ENCODE measurements at regions not wholly inside any gene's neighbourhood (a gene's known extent, or its start where the extent isn't known, plus 50 kb on each side); places are given as distances from the start of the nearest gene placed in this dataset.

GRCh38 chr16:6153901-6154300 lies 1056.3 kb upstream of the EEF2KMT start:
- peak; percentile 35 for DNase-seq (ENCODE audit: low read depth)
- H3K4me3 ChIP-seq (ENCODE audit: low read depth, low read length), result no peak overlapping the region
- TF ChIP-seq POLR2A (IDR thresholded peaks at IDR 0.05; ENCODE audit: extremely low read depth, insufficient read length) (no peak), CTCF (IDR thresholded peaks at IDR 0.05; ENCODE audit: low read depth, low read length) (no peak), MAX (IDR thresholded peaks at IDR 0.05; ENCODE audit: low read depth, low read length) (no peak), MYC (IDR thresholded peaks at IDR 0.05; ENCODE audit: low read depth, low read length) (no peak)

- no peak overlapping the region for H3K4me3 ChIP-seq (ENCODE audit: low read depth, low read length)
- no peak for TF ChIP-seq POLR2A (IDR thresholded peaks at IDR 0.05; ENCODE audit: extremely low read depth, insufficient read length)
- TF ChIP-seq CTCF (IDR thresholded peaks at IDR 0.05; ENCODE audit: low read depth, low read length), result no peak
- no peak for TF ChIP-seq MAX (IDR thresholded peaks at IDR 0.05; ENCODE audit: low read depth, low read length)
- no peak for TF ChIP-seq MYC (IDR thresholded peaks at IDR 0.05; ENCODE audit: low read depth, low read length)
These were observed 1051.4 kb upstream of the EEF2KMT start for GRCh38 chr16:6149031-6149430.

GRCh38 chr16:6148361-6148760 lies 1050.8 kb upstream of the EEF2KMT start:
- H3K4me3 ChIP-seq (ENCODE audit: low read depth, low read length), result no peak overlapping the region
- no peak for TF ChIP-seq MAX (IDR thresholded peaks at IDR 0.05; ENCODE audit: low read depth, low read length)
- TF ChIP-seq MYC (IDR thresholded peaks at IDR 0.05; ENCODE audit: low read depth, low read length), result no peak
- TF ChIP-seq CTCF (IDR thresholded peaks at IDR 0.05; ENCODE audit: low read depth, low read length), result no peak
- no peak for TF ChIP-seq POLR2A (IDR thresholded peaks at IDR 0.05; ENCODE audit: extremely low read depth, insufficient read length)
- DNase-seq (ENCODE audit: low read depth), result no peak

More at GRCh38 chr16:6149031-6149430, 1051.4 kb upstream of the EEF2KMT start:
- no peak for DNase-seq (ENCODE audit: low read depth)

GRCh38 chr16:6146874-6147425 lies 1049.4 kb upstream of the EEF2KMT start:
- TF ChIP-seq MAX (IDR thresholded peaks at IDR 0.05; ENCODE audit: low read depth, low read length) (no peak), POLR2A (IDR thresholded peaks at IDR 0.05; ENCODE audit: extremely low read depth, insufficient read length) (no peak), CTCF (IDR thresholded peaks at IDR 0.05; ENCODE audit: low read depth, low read length) (no peak), MYC (IDR thresholded peaks at IDR 0.05; ENCODE audit: low read depth, low read length) (no peak)
- no peak for DNase-seq (ENCODE audit: low read depth)
- no peak overlapping the region for H3K4me3 ChIP-seq (ENCODE audit: low read depth, low read length)

- DNase-seq (ENCODE audit: low read depth), result no peak
- TF ChIP-seq MAX (IDR thresholded peaks at IDR 0.05; ENCODE audit: low read depth, low read length) (no peak), POLR2A (IDR thresholded peaks at IDR 0.05; ENCODE audit: extremely low read depth, insufficient read length) (no peak), CTCF (IDR thresholded peaks at IDR 0.05; ENCODE audit: low read depth, low read length) (no peak)
- no peak overlapping the region for H3K4me3 ChIP-seq (ENCODE audit: low read depth, low read length)
These were observed 1048.8 kb upstream of the EEF2KMT start for GRCh38 chr16:6146356-6146755.
